Embryonic facial prominence (tissue), 1 donor: ENCODE measurements at regions not wholly inside any gene's neighbourhood (a gene's known extent, or its start where the extent isn't known, plus 50 kb on each side); places are given as distances from the start of the nearest gene placed in this dataset.
"Not testable (repeated sequence)": the region's sequence is repeated elsewhere in the genome, so short reads cannot be mapped to it uniquely, and the experiment has no call there.

Experiments
- DNase-seq: peaks from one replicate; pipeline ENCODE4 v3.0.0-alpha.2; 2016; ENCODE audit errors: extremely low spot score

GRCh38 chrX:115911967-115912366 lies 258.6 kb upstream of the AGTR2 start:
- no peak for DNase-seq

- DNase-seq, result no peak
Measured at GRCh38 chrX:115912372-115912897, 258.1 kb upstream of the AGTR2 start.

DNA sequence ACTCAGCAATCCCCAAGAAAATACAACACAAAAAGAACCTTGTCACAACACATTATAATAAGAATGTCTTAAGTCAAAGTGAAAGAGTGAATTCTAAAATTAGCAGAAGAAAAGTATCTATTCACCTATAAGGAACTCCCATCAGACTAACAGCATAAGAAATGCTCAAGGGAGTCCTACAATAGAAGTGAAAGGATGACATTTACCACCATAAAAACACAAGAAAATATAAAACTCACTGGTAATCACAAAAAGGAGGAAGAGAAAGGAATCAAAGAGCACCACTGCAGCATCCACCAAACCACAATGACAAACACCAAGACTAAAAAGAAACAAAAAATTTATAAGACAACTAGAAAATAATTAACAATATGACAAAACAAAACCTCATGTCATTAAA lies 257.0 kb upstream of the AGTR2 start:
- no peak for DNase-seq

GRCh38 chrX:115915625-115916024 lies 254.9 kb upstream of the AGTR2 start:
- not testable (repeated sequence) for DNase-seq

GRCh38 chrX:115929480-115929879 lies 241.1 kb upstream of the AGTR2 start:
- no peak for DNase-seq

DNA sequence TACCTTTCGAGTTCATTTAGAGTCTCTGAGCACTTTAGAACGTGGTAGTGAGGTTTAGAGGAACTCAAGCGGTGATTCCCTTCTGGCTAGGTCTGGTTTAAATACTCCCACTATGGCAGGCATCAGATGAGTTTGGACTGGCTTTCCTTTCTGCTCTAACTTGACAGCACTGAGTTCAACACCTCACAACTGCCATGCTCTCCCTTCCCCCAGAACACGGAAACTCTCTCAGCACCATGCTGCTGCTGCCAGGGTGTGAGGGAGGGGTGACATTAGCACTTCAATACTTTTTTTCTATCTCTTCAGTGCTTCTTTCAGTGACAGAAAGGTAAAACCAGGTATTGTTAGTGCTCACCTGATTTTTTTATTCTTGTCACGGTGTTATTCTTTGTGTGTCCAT lies 234.5 kb upstream of the AGTR2 start:
- DNase-seq, result no peak

- DNase-seq, result no peak
Measured at GRCh38 chrX:115939070-115939469, 231.5 kb upstream of the AGTR2 start.

GRCh38 chrX:115939636-115940160 lies 230.8 kb upstream of the AGTR2 start:
- DNase-seq, result no peak

DNA sequence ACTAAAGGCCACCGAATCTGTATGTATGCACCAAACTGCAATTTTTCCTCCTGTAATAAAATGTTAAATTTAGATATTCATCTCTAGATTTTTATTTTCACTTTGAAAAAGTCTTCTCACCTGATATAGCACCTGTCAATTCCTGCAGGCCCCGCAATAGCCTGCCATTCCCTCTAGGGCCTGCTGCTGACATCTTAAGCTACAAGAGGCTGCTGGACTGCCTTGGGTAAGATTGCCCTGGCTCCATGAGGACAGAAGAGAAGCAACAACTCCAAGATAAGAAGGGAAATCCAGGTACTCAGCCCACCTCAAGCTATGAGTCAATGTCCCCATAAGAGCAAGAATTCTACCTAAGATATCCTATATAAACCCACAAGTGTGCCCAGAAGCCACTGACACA lies 230.2 kb upstream of the AGTR2 start:
- DNase-seq, result no peak

DNA sequence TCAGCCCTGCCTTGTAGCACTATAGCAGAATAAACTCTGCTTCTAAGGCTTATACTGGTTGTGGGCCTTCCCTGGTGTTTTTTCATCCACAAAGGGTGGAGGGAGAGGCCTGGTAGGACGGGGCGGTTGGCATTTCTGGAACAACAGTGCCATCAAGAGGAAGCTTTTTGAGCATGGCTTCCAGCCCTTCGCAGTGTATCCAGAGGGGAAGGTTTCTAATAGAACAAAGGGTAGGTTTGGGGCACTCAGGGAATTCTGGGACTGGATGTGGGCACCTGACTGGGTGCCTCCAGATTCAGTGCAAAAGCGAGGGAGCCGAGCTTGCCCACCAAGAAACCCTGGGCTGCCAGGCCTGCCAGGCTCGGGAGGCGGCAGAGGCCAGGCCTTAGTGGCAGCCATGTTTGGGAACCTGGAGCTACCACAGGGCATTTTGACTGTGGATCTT lies 229.6 kb upstream of the AGTR2 start:
- no peak for DNase-seq

DNA sequence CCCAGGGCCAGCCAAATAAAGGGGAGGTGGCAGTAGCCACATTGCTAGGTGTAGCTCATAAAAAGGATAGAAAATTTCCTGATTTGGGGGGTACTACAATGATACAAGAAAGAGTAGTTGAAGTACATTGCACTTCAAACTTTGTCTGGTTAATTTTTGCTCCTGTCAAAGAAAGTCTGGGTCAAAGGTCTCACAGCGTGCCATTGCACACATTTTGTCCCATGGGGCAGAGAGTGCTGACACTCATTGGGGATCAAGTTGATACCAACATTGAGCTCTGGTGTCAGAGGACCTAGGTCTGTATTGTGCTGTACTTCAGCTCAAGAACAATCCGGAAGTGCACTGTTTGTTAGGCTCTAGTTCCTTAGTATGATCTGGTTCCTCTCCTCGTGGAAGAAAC lies 229.2 kb upstream of the AGTR2 start:
- no peak for DNase-seq

DNA sequence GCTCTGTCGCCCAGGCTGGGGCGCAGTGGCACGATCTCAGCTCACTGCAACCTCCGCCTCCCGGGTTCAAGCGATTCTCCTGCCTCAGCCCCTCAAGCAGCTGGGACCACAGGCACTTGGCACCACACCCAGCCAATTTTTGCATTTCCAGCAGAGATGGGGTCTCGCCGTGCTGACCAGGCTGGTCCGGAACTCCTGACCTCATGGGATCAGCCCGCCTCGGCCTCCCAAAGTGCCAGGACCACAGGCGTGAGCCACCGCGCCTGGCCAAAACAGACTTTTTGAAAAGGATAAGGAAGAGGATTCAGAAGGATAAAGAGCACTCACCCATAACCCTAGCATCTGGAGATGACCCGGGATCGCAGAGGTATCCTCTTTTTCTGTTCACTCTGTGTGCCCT lies 224.5 kb upstream of the AGTR2 start:
- no peak for DNase-seq

GRCh38 chrX:115948018-115948923 lies 222.3 kb upstream of the AGTR2 start:
- DNase-seq, result no peak

GRCh38 chrX:115949900-115950822 lies 220.4 kb upstream of the AGTR2 start:
- no peak for DNase-seq

DNA sequence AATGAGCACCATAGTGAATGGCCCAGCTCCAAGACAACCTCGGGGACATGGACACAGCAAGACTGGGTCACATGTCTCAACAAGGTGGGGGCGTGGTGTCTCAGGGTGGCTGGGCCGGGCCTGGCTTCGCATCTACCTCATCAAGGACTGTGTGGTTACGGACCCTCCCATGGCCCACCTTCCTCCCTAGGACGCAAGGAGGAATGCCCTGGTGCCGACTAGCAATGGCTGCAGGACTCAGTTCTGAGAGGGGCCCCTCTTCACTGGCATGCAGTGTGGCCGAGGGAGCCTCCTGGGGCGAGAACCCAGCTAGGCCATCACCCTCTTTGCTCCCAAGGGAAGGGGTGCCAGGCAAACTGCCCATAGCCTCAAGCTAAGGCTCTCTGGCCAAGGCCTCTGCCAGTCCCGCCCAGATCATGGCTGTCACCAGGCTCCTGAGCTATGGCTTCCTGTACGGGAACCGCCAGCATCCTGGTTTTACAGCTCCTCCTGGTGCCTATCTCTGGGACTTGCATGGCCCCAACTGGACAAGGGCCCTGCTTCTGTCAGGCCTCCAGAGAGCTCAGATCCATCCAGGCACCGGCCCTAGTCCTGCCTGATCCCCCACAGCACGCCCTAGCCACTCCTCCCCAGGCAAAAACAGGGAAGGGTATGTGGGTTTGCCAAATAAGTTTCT lies 218.0 kb upstream of the AGTR2 start:
- no peak for DNase-seq

DNA sequence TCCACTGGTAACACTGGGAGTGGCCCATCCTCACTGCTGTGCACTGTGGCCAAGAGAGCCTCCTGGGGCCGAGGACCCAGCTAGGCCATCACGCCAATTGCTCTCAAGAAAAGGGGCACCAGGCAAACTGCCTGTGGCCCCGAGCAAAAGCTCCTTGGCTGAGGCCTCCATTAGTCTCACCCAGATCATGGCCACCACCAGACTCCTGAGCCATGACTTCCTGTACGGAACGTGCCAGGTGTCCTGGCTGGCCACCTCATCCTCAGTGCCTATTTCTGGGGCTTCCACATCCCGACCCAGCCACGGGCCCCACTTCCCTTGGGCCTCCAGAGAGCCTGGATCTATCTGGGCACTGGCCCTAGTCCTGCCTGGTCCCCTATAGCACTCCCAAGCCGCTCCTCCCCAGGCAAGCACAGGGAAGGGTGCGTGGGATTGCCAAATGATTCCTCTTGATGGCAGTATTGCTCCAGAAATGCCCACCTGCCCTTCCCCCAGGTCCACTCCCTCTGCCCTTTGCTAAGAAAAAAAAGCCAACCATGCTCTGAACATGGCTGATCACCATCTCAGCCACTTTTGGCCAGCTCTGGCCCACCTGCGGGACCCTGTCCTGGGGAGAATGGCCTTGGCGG lies 212.6 kb upstream of the AGTR2 start:
- no peak for DNase-seq

DNA sequence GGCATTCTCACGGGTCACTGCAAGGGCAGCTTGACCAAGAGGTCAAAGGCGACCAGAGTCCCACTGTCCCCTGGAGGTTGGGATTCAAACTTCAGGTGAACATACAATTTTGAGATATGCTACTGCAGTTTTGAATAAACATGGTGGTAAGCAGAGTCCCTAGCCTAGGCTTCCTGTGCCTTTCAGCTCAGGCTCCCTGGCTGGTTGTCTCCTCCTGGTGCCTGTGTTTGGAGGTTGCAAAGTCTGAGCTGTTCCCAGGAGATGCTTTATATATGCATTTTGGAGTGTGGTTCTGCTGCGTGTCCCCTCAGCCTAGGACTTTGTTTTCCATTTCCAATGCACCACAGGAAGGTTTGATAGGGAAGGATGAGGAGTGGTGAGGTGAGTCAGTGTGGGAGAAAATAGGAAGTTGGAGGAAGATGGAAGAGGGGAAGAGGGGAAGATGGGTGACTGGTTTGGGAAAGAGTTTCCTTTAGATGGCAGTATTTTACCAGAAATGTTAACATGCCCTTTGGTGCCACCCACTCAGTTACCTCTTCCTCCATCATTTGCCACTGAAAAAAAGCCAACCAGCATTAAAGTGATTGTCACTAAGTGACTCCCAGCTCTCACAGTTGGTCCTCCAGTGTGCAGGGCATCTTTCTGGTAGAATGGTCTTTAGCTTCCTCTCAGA lies 211.7 kb upstream of the AGTR2 start:
- no peak for DNase-seq

- no peak for DNase-seq
Measured at GRCh38 chrX:115960440-115961084, 210.0 kb upstream of the AGTR2 start.

- no peak for DNase-seq
Measured at GRCh38 chrX:115966920-115967319, 203.6 kb upstream of the AGTR2 start.
